Fibroblast of lung (primary cell): ENCODE measurements at regions not wholly inside any gene's neighbourhood (a gene's known extent, or its start where the extent isn't known, plus 50 kb on each side); places are given as distances from the start of the nearest gene placed in this dataset.

Experiments
- DNase-seq, 2 donors: peaks; one replicate each; pipeline versions ENCODE4 v3.0.0 to v3.0.0-alpha.2; 2010; ENCODE audit warnings: low read depth in 2 of 2
- H2AFZ ChIP-seq: 2 replicates; pipeline ENCODE4 v1.5.1; 2012; ENCODE audit warnings: low read length, control low read depth, inconsistent platforms
- H3K27ac ChIP-seq: 2 replicates; pipeline ENCODE4 v1.5.1; 2011; ENCODE audit warnings: low read length, control low read depth; ENCODE audit not compliant: insufficient read depth
- H3K27me3 ChIP-seq: 2 replicates; pipeline ENCODE4 v1.5.1; 2011; ENCODE audit warnings: mild to moderate bottlenecking, low read length; ENCODE audit not compliant: control insufficient read depth, insufficient read depth
- H3K36me3 ChIP-seq: 2 replicates; pipeline ENCODE4 v1.5.1; 2011; ENCODE audit warnings: low read length; ENCODE audit not compliant: control insufficient read depth, insufficient read depth
- H3K4me1 ChIP-seq: 2 replicates; pipeline ENCODE4 v1.5.1; 2011; ENCODE audit warnings: low read length; ENCODE audit not compliant: control insufficient read depth, insufficient read depth; ENCODE audit errors: extremely low read depth
- H3K4me2 ChIP-seq: 2 replicates; pipeline ENCODE4 v1.5.1; 2011; ENCODE audit warnings: low read length, control low read depth; ENCODE audit not compliant: insufficient read depth; ENCODE audit errors: extremely low read depth
- H3K4me3 ChIP-seq, 4 experiments: fragments of 200-600 bp in 1 of 4; sonication (generic) in 1 of 4; replicated peaks in 1 of 4; 2 replicates each; pipeline ENCODE4 v1.5.1; 2011 to 2016; ENCODE audit warnings: low read length in 4 of 4, low read depth in 3 of 4, mild to moderate bottlenecking in 3 of 4, control low read depth in 2 of 4, inconsistent platforms in 1 of 4, mixed read lengths in 1 of 4; ENCODE audit not compliant: insufficient read depth in 1 of 4; ENCODE audit errors: control extremely low read depth in 1 of 4
- H3K79me2 ChIP-seq: 2 replicates; pipeline ENCODE4 v1.5.1; 2012; ENCODE audit warnings: mild to moderate bottlenecking, low read length, inconsistent platforms; ENCODE audit not compliant: control insufficient read depth, insufficient read depth
- H3K9ac ChIP-seq: 2 replicates; pipeline ENCODE4 v1.5.1; 2011; ENCODE audit warnings: mild to moderate bottlenecking, low read length, control low read depth; ENCODE audit not compliant: insufficient read depth
- H3K9me3 ChIP-seq: 2 replicates; pipeline ENCODE4 v1.5.1; 2012; ENCODE audit warnings: low read depth, low read length; ENCODE audit not compliant: control insufficient read depth, insufficient read depth
- H4K20me1 ChIP-seq: 2 replicates; pipeline ENCODE4 v1.5.1; 2011; ENCODE audit warnings: low read length; ENCODE audit not compliant: control insufficient read depth, insufficient read depth; ENCODE audit errors: extremely low read depth
- CTCF ChIP-seq, 2 donors: IDR thresholded peaks in 1 of 2; conservative IDR thresholded peaks in 1 of 2; 1 replicate in 1 of 2; 2 replicates in 1 of 2; pipeline ENCODE4 v1.5.1; 2011 to 2012; ENCODE audit warnings: low read length in 2 of 2, control low read depth in 1 of 2, inconsistent platforms in 1 of 2, low read depth in 1 of 2, mild to moderate bottlenecking in 1 of 2
- EZH2 ChIP-seq: IDR thresholded peaks from 2 replicates; pipeline ENCODE4 v1.5.1; 2012; ENCODE audit warnings: low read length, control low read depth, mild to moderate bottlenecking; ENCODE audit errors: missing control alignments

- H3K4me2 ChIP-seq, result peak overlapping the region; percentile 8
- no peaks in the 10 kb centered on the region for H3K79me2 ChIP-seq
- DNase-seq, result peak in 1 of 2 donors; percentile 58
- no peak overlapping the region for H3K27ac ChIP-seq
- H4K20me1 ChIP-seq, result no peaks in the 10 kb centered on the region
- peaks cover 3% of the 10 kb centered on the region for H3K4me1 ChIP-seq
- no peaks in the 10 kb centered on the region for H3K27me3 ChIP-seq
- no peaks in the 10 kb centered on the region for H3K9me3 ChIP-seq
- TF ChIP-seq CTCF (conservative IDR thresholded peaks at IDR 0.05 in 1 of 2, IDR thresholded peaks at IDR 0.05 in 1 of 2; ENCODE audit: low read depth in 1 of 2, low read length in 2 of 2), result no peak
- no peak for TF ChIP-seq EZH2
- H3K36me3 ChIP-seq, result no peaks in the 10 kb centered on the region
- no peak overlapping the region for H3K4me3 ChIP-seq
- H3K9ac ChIP-seq, result no peak overlapping the region
- H2AFZ ChIP-seq, result no peak overlapping the region
Observed at GRCh38 chr10:31188792-31189406, 130.1 kb upstream of the ZEB1 start.

- H3K27me3 ChIP-seq, result no peaks in the 10 kb centered on the region
- H3K27ac ChIP-seq, result no peak overlapping the region
- no peak overlapping the region for H3K4me2 ChIP-seq
- H3K36me3 ChIP-seq, result no peaks in the 10 kb centered on the region
- no peaks in the 10 kb centered on the region for H3K9me3 ChIP-seq
- no peak overlapping the region for H3K4me3 ChIP-seq
- no peaks in the 10 kb centered on the region for H4K20me1 ChIP-seq
- no peak for DNase-seq
- H3K79me2 ChIP-seq, result no peaks in the 10 kb centered on the region
- no peak overlapping the region for H2AFZ ChIP-seq
- H3K4me1 ChIP-seq, result peaks cover 3% of the 10 kb centered on the region
- H3K9ac ChIP-seq, result no peak overlapping the region
- TF ChIP-seq CTCF (conservative IDR thresholded peaks at IDR 0.05 in 1 of 2, IDR thresholded peaks at IDR 0.05 in 1 of 2; ENCODE audit: low read depth in 1 of 2, low read length in 2 of 2) (no peak), EZH2 (no peak)
Observed at GRCh38 chr10:31190488-31190887, 128.5 kb upstream of the ZEB1 start.

- Histone ChIP-seq H3K9ac (no peak overlapping the region), H3K79me2 (no peaks in the 10 kb centered on the region), H3K36me3 (no peaks in the 10 kb centered on the region), H3K27ac (no peak overlapping the region), H3K4me1 (peaks cover 3% of the 10 kb centered on the region), H2AFZ (no peak overlapping the region), H3K4me3 (no peak overlapping the region), H3K4me2 (no peak overlapping the region), H4K20me1 (no peaks in the 10 kb centered on the region), H3K9me3 (no peaks in the 10 kb centered on the region), H3K27me3 (no peaks in the 10 kb centered on the region)
- TF ChIP-seq EZH2 (no peak), CTCF (conservative IDR thresholded peaks at IDR 0.05 in 1 of 2, IDR thresholded peaks at IDR 0.05 in 1 of 2; ENCODE audit: low read depth in 1 of 2, low read length in 2 of 2) (no peak)
- no peak for DNase-seq
Observed at GRCh38 chr10:31192475-31192874, 126.5 kb upstream of the ZEB1 start.
